Astrocyte (in vitro differentiated cells and primary cell): ENCODE measurements at regions not wholly inside any gene's neighbourhood (a gene's known extent, or its start where the extent isn't known, plus 50 kb on each side); places are given as distances from the start of the nearest gene placed in this dataset.

Experiments
- DNase-seq: peaks from one replicate; pipeline ENCODE4 v3.0.0-alpha.2; 2010; ENCODE audit warnings: low read depth
- FAIRE-seq: peaks from 2 replicates; lab custom pipeline; 2011; peaks lifted over from hg19 to GRCh38; lab: Jason Lieb, UNC
- H2AFZ ChIP-seq: 2 replicates; pipeline ENCODE4 v1.6.0; 2012; ENCODE audit warnings: low read depth, low read length, inconsistent platforms
- H3K27ac ChIP-seq: 2 replicates; pipeline ENCODE4 v1.5.1; 2011; ENCODE audit warnings: low read depth, low read length, inconsistent platforms
- H3K27me3 ChIP-seq: 2 replicates; pipeline ENCODE4 v1.6.0; 2011; ENCODE audit warnings: low read length, inconsistent platforms; ENCODE audit not compliant: insufficient read depth
- H3K36me3 ChIP-seq: 2 replicates; pipeline ENCODE4 v1.5.1; 2011; ENCODE audit warnings: low read length, inconsistent platforms; ENCODE audit not compliant: insufficient read depth
- H3K4me1 ChIP-seq: 2 replicates; pipeline ENCODE4 v1.5.1; 2011; ENCODE audit warnings: low read length, inconsistent platforms; ENCODE audit not compliant: insufficient read depth
- H3K4me2 ChIP-seq: 2 replicates; pipeline ENCODE4 v1.6.0; 2012; ENCODE audit warnings: low read length, inconsistent platforms
- H3K4me3 ChIP-seq: 2 replicates; pipeline ENCODE4 v1.5.1; 2011; ENCODE audit warnings: low read depth, mild to moderate bottlenecking, low read length, inconsistent platforms; ENCODE audit not compliant: insufficient read depth
- H3K79me2 ChIP-seq: 2 replicates; pipeline ENCODE4 v1.6.0; 2012; ENCODE audit warnings: mild to moderate bottlenecking, low read length, inconsistent platforms; ENCODE audit not compliant: insufficient read depth
- H3K9ac ChIP-seq: 2 replicates; pipeline ENCODE4 v1.6.0; 2012; ENCODE audit warnings: mild to moderate bottlenecking, low read length, inconsistent platforms
- H3K9me3 ChIP-seq: 2 replicates; pipeline ENCODE4 v1.5.1; 2012; ENCODE audit warnings: low read depth, mild to moderate bottlenecking, low read length, inconsistent platforms; ENCODE audit not compliant: insufficient read depth
- H4K20me1 ChIP-seq: 2 replicates; pipeline ENCODE4 v1.6.0; 2012; ENCODE audit warnings: low read length, inconsistent platforms; ENCODE audit not compliant: insufficient read depth
- H3K27ac Mint-ChIP-seq: one replicate; pipeline ENCODE4 v1.8.0; 2021; ENCODE audit warnings: mild to moderate bottlenecking, mixed read lengths; ENCODE audit not compliant: unreplicated experiment
- H3K27me3 Mint-ChIP-seq: one replicate; pipeline ENCODE4 v1.8.0; 2021; ENCODE audit warnings: low read depth, mixed read lengths; ENCODE audit not compliant: unreplicated experiment
- H3K36me3 Mint-ChIP-seq: one replicate; pipeline ENCODE4 v1.8.0; 2021; ENCODE audit warnings: low read depth, mixed read lengths; ENCODE audit not compliant: unreplicated experiment
- H3K4me1 Mint-ChIP-seq: one replicate; pipeline ENCODE4 v1.8.0; 2021; ENCODE audit warnings: low read depth, mixed read lengths; ENCODE audit not compliant: unreplicated experiment
- H3K4me3 Mint-ChIP-seq: one replicate; pipeline ENCODE4 v1.8.0; 2021; ENCODE audit warnings: mild to moderate bottlenecking, moderate library complexity, mixed read lengths; ENCODE audit not compliant: unreplicated experiment
- H3K9me3 Mint-ChIP-seq: one replicate; pipeline ENCODE4 v1.8.0; 2021; ENCODE audit warnings: mild to moderate bottlenecking, mixed read lengths; ENCODE audit not compliant: unreplicated experiment
- CTCF ChIP-seq: IDR thresholded peaks from 2 replicates; pipeline ENCODE4 v1.5.1; 2011; ENCODE audit warnings: low read depth, mild to moderate bottlenecking, inconsistent platforms, low read length, moderate library complexity; ENCODE audit not compliant: insufficient read depth
- EZH2 ChIP-seq: IDR thresholded peaks from 2 replicates; pipeline ENCODE4 v1.6.1; 2012; ENCODE audit warnings: mild to moderate bottlenecking, low read length, inconsistent platforms; ENCODE audit not compliant: insufficient read depth

GRCh38 chr12:67531051-67531450 is 117.5 kb upstream of the DYRK2 start:
- Histone ChIP-seq H2AFZ (no peak overlapping the region), H3K27me3 (no peaks in the 10 kb centered on the region), H3K4me2 (peak overlapping the region; percentile 42), H3K4me3 (no peak overlapping the region), H4K20me1 (no peaks in the 10 kb centered on the region), H3K9me3 (no peaks in the 10 kb centered on the region), H3K36me3 (no peaks in the 10 kb centered on the region), H3K27ac (no peak overlapping the region), H3K9ac (no peak overlapping the region), H3K79me2 (no peaks in the 10 kb centered on the region), H3K4me1 (peaks cover 25% of the 10 kb centered on the region)
- Mint-ChIP-seq H3K9me3 (no peaks in the 10 kb centered on the region), H3K4me1 (peaks cover 28% of the 10 kb centered on the region), H3K4me3 (no peak overlapping the region), H3K27ac (peak overlapping the region; percentile 26), H3K27me3 (no peaks in the 10 kb centered on the region), H3K36me3 (no peaks in the 10 kb centered on the region)
- TF ChIP-seq CTCF (no peak), EZH2 (no peak)
- FAIRE-seq, result no peak
- peak; percentile 31 for DNase-seq

GRCh38 chr12:67531501-67531900 is 117.0 kb upstream of the DYRK2 start:
- Histone ChIP-seq H3K27ac (no peak overlapping the region), H4K20me1 (no peaks in the 10 kb centered on the region), H3K27me3 (no peaks in the 10 kb centered on the region), H3K4me2 (peak overlapping the region; percentile 42), H3K4me1 (peaks cover 25% of the 10 kb centered on the region), H3K36me3 (no peaks in the 10 kb centered on the region), H3K79me2 (no peaks in the 10 kb centered on the region), H3K9ac (no peak overlapping the region), H3K9me3 (no peaks in the 10 kb centered on the region), H3K4me3 (no peak overlapping the region), H2AFZ (no peak overlapping the region)
- Mint-ChIP-seq H3K4me3 (no peak overlapping the region), H3K36me3 (no peaks in the 10 kb centered on the region), H3K27me3 (no peaks in the 10 kb centered on the region), H3K9me3 (no peaks in the 10 kb centered on the region), H3K4me1 (peaks cover 28% of the 10 kb centered on the region), H3K27ac (peak overlapping the region; percentile 26)
- peak; percentile 37 for FAIRE-seq
- peak; percentile 91 for DNase-seq
- no peak for TF ChIP-seq EZH2
- no peak for TF ChIP-seq CTCF

- H3K4me3 Mint-ChIP-seq, result no peak overlapping the region
- Histone ChIP-seq H3K4me1 (peaks cover 25% of the 10 kb centered on the region), H3K36me3 (no peaks in the 10 kb centered on the region), H3K27me3 (no peaks in the 10 kb centered on the region), H3K79me2 (no peaks in the 10 kb centered on the region), H3K27ac (no peak overlapping the region), H2AFZ (no peak overlapping the region), H4K20me1 (no peaks in the 10 kb centered on the region), H3K9me3 (no peaks in the 10 kb centered on the region), H3K4me3 (no peak overlapping the region), H3K4me2 (no peak overlapping the region), H3K9ac (no peak overlapping the region)
- peaks cover 28% of the 10 kb centered on the region for H3K4me1 Mint-ChIP-seq
- TF ChIP-seq EZH2, result no peak
- no peak for TF ChIP-seq CTCF
- no peaks in the 10 kb centered on the region for H3K9me3 Mint-ChIP-seq
- no peak overlapping the region for H3K27ac Mint-ChIP-seq
- DNase-seq (peak; percentile 76), FAIRE-seq (no peak)
- H3K36me3 Mint-ChIP-seq, result no peaks in the 10 kb centered on the region
- H3K27me3 Mint-ChIP-seq, result peaks cover 4% of the 10 kb centered on the region
These were observed 115.4 kb upstream of the DYRK2 start for GRCh38 chr12:67533159-67533558.
